CD14-positive monocyte (primary cell): ENCODE measurements at regions not wholly inside any gene's neighbourhood (a gene's known extent, or its start where the extent isn't known, plus 50 kb on each side); places are given as distances from the start of the nearest gene placed in this dataset.

ENCODE experiments used
- DNase-seq, 3 donors: peaks; one replicate each; pipeline ENCODE4 v3.0.0-alpha.2; 2011 to 2022
- H2AFZ ChIP-seq: 2 replicates; pipeline ENCODE4 v1.6.0; 2012; ENCODE audit warnings: mild to moderate bottlenecking, low read depth, low read length, inconsistent platforms; ENCODE audit not compliant: insufficient read depth, poor library complexity, severe bottlenecking
- H3K27ac ChIP-seq, 2 donors: 1 replicate in 1 of 2; 2 replicates in 1 of 2; pipeline ENCODE4 v1.5.1; 2012 to 2013; ENCODE audit warnings: low read length in 2 of 2, control low read depth in 1 of 2, inconsistent platforms in 1 of 2, low read depth in 1 of 2, mild to moderate bottlenecking in 1 of 2
- H3K27me3 ChIP-seq, 2 donors: one replicate each; pipeline versions ENCODE4 v1.6.0 to v1.6.1; 2011 to 2013; ENCODE audit warnings: low read length in 2 of 2; ENCODE audit not compliant: control insufficient read depth in 2 of 2, insufficient read depth in 2 of 2
- H3K36me3 ChIP-seq, 2 donors: replicated peaks in 1 of 2; 1 replicate in 1 of 2; 2 replicates in 1 of 2; pipeline versions ENCODE4 v1.5.1 to v1.6.1; 2012 to 2013; ENCODE audit warnings: low read length in 2 of 2, control low read depth in 1 of 2, inconsistent platforms in 1 of 2, mild to moderate bottlenecking in 1 of 2; ENCODE audit not compliant: insufficient read depth in 2 of 2, control insufficient read depth in 1 of 2
- H3K4me1 ChIP-seq, 2 donors: 1 replicate in 1 of 2; 2 replicates in 1 of 2; pipeline versions ENCODE4 v1.5.1 to v1.6.1; 2012 to 2013; ENCODE audit warnings: low read length in 2 of 2, control low read depth in 1 of 2, inconsistent platforms in 1 of 2, mild to moderate bottlenecking in 1 of 2, moderate library complexity in 1 of 2; ENCODE audit not compliant: insufficient read depth in 2 of 2, control insufficient read depth in 1 of 2
- H3K4me2 ChIP-seq: replicated peaks from 2 replicates; pipeline ENCODE3; 2012; ENCODE audit warnings: low read length, moderate library complexity, mild to moderate bottlenecking; ENCODE audit not compliant: poor library complexity, severe bottlenecking; ENCODE audit errors: extremely low read depth
- H3K4me3 ChIP-seq, 3 experiments: fragments of 200-600 bp in 1 of 3; sonication (generic) in 1 of 3; replicated peaks in 1 of 3; 1 replicate in 2 of 3; 2 replicates in 1 of 3; pipeline ENCODE4 v1.5.1; 2011 to 2013; ENCODE audit warnings: low read length in 3 of 3, mild to moderate bottlenecking in 3 of 3, control low read depth in 2 of 3, low read depth in 2 of 3, inconsistent platforms in 1 of 3, moderate library complexity in 1 of 3
- H3K79me2 ChIP-seq: 2 replicates; pipeline ENCODE4 v1.6.0; 2012; ENCODE audit warnings: mild to moderate bottlenecking, control low read depth, inconsistent platforms, low read length, moderate library complexity; ENCODE audit not compliant: insufficient read depth
- H3K9ac ChIP-seq: 2 replicates; pipeline ENCODE4 v1.6.0; 2017; ENCODE audit warnings: low read length, mild to moderate bottlenecking; ENCODE audit not compliant: insufficient read depth, poor library complexity, severe bottlenecking
- H3K9me3 ChIP-seq, 2 donors: replicated peaks in 1 of 2; 1 replicate in 1 of 2; 2 replicates in 1 of 2; pipeline versions ENCODE4 v1.5.1 to v1.6.1; 2012 to 2013; ENCODE audit warnings: low read length in 2 of 2, control low read depth in 1 of 2; ENCODE audit not compliant: control insufficient read depth in 1 of 2, insufficient read depth in 1 of 2
- H4K20me1 ChIP-seq: 2 replicates; pipeline ENCODE4 v1.6.0; 2012; ENCODE audit warnings: mild to moderate bottlenecking, low read length, control low read depth, moderate library complexity; ENCODE audit not compliant: insufficient read depth
- H3K27ac Mint-ChIP-seq, 7 donors: one replicate each; pipeline ENCODE4 v1.8.0; 2020; ENCODE audit warnings: mild to moderate bottlenecking in 7 of 7, mixed read lengths in 7 of 7, moderate library complexity in 6 of 7, inconsistent platforms in 2 of 7
- H3K27me3 Mint-ChIP-seq, 3 donors: one replicate each; pipeline ENCODE4 v1.8.0; 2021 to 2022; ENCODE audit warnings: low read depth in 3 of 3, mild to moderate bottlenecking in 3 of 3, mixed read lengths in 3 of 3, moderate library complexity in 3 of 3, inconsistent platforms in 1 of 3
- H3K36me3 Mint-ChIP-seq, 2 donors: one replicate each; pipeline ENCODE4 v1.8.0; 2020; ENCODE audit warnings: mixed read lengths in 2 of 2, inconsistent platforms in 1 of 2, mild to moderate bottlenecking in 1 of 2
- H3K4me1 Mint-ChIP-seq: one replicate; pipeline ENCODE4 v1.8.0; 2020; ENCODE audit warnings: mild to moderate bottlenecking, mixed read lengths
- H3K4me3 Mint-ChIP-seq, 2 donors: one replicate each; pipeline ENCODE4 v1.8.0; 2020; ENCODE audit warnings: mild to moderate bottlenecking in 2 of 2, mixed read lengths in 2 of 2, moderate library complexity in 1 of 2
- H3K9me3 Mint-ChIP-seq, 7 donors: one replicate each; pipeline ENCODE4 v1.8.0; 2020 to 2022; ENCODE audit warnings: mixed read lengths in 7 of 7, mild to moderate bottlenecking in 6 of 7, moderate library complexity in 6 of 7, inconsistent platforms in 2 of 7
- WGBS: methylation state at CpG from one replicate; pipeline ENCODE4 v1.1.5; 2013; ENCODE audit warnings: missing lambda C conversion rate; ENCODE audit not compliant: insufficient coverage; 5-methylcytosine and 5-hydroxymethylcytosine counted together
- intact Hi-C, 2 donors: fragments of 100-400 bp; cut with micrococcal nuclease; formaldehyde crosslinking; loops; one replicate each; pipeline versions ENCODE4 v1.15.0 to v1.15.1; 2023
- TF ChIP-seq, protein P1 (sequence below): fragments of 200-600 bp; IDR thresholded peaks from one replicate; pipeline ENCODE4 v1.8.0; 2022; ENCODE audit warnings: antibody characterized with exemption, mild to moderate bottlenecking

- no peak for DNase-seq
- Histone ChIP-seq H3K9me3 (no peaks in the 10 kb centered on the region), H2AFZ (no peak overlapping the region), H3K79me2 (no peaks in the 10 kb centered on the region), H3K27ac (no peak overlapping the region), H3K36me3 (no peaks in the 10 kb centered on the region), H3K4me1 (no peaks in the 10 kb centered on the region), H3K4me3 (no peak overlapping the region), H3K27me3 (peaks cover 0 to 5% of the 10 kb centered on the region in 2 donors), H3K9ac (no peak overlapping the region), H4K20me1 (no peaks in the 10 kb centered on the region), H3K4me2 (no peak overlapping the region)
- 89% methylated on average over 1 of the region's 2 CpGs for WGBS
- TF ChIP-seq, protein P1, sequence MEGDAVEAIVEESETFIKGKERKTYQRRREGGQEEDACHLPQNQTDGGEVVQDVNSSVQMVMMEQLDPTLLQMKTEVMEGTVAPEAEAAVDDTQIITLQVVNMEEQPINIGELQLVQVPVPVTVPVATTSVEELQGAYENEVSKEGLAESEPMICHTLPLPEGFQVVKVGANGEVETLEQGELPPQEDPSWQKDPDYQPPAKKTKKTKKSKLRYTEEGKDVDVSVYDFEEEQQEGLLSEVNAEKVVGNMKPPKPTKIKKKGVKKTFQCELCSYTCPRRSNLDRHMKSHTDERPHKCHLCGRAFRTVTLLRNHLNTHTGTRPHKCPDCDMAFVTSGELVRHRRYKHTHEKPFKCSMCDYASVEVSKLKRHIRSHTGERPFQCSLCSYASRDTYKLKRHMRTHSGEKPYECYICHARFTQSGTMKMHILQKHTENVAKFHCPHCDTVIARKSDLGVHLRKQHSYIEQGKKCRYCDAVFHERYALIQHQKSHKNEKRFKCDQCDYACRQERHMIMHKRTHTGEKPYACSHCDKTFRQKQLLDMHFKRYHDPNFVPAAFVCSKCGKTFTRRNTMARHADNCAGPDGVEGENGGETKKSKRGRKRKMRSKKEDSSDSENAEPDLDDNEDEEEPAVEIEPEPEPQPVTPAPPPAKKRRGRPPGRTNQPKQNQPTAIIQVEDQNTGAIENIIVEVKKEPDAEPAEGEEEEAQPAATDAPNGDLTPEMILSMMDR: no peak
- no peak overlapping the region for H3K4me3 Mint-ChIP-seq
- H3K4me1 Mint-ChIP-seq: peaks cover 2% of the 10 kb centered on the region
- peaks cover 0 to 4% (median 0%) of the 10 kb centered on the region in 7 donors for H3K9me3 Mint-ChIP-seq
- no peaks in the 10 kb centered on the region for H3K36me3 Mint-ChIP-seq
- H3K27me3 Mint-ChIP-seq: peaks cover 0 to 11% (median 4%) of the 10 kb centered on the region in 3 donors
- no peak overlapping the region for H3K27ac Mint-ChIP-seq
- intact Hi-C loops: no loop called here
These were observed 182.6 kb upstream of the C9orf72 start for GRCh38 chr9:27755846-27756245.

DNA sequence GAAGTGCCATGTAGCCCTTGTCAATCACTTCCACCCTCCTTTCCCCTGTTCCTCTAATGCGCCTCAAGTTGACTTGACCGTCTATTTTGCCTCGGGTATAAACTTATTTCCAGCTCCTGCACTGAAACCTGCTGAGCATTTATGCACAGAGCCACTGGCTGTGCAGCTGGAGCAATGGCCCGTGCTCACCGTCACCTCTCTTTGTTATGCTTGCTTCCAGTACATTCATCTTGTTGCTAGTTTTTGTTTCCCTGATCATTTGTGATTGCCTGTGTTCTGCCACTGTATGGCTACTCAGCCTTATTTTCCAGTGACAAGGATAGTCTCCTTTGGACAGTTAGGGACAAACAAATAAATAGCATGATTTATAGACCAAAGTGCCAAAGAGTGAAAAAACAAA, 183.1 kb upstream of the C9orf72 start:
- no peak overlapping the region for H3K4me2 ChIP-seq
- intact Hi-C loops: no loop called here
- H3K36me3 ChIP-seq: no peaks in the 10 kb centered on the region
- no peaks in the 10 kb centered on the region for H3K9me3 ChIP-seq
- no peak overlapping the region for H3K9ac ChIP-seq
- WGBS: 92% methylated on average over 5 of the region's 5 CpGs
- DNase-seq: no peak
- no peaks in the 10 kb centered on the region for H4K20me1 ChIP-seq
- H3K27me3 ChIP-seq: peaks cover 0 to 5% of the 10 kb centered on the region in 2 donors
- H3K4me1 ChIP-seq: no peaks in the 10 kb centered on the region
- H3K27ac Mint-ChIP-seq: no peak overlapping the region
- TF ChIP-seq, protein P1: no peak
- H3K4me3 Mint-ChIP-seq: no peak overlapping the region
- peaks cover 0 to 5% (median 2%) of the 10 kb centered on the region in 7 donors for H3K9me3 Mint-ChIP-seq
- H3K36me3 Mint-ChIP-seq: no peaks in the 10 kb centered on the region
- peaks cover 0 to 11% (median 4%) of the 10 kb centered on the region in 3 donors for H3K27me3 Mint-ChIP-seq
- no peak overlapping the region for H2AFZ ChIP-seq
- H3K79me2 ChIP-seq: no peaks in the 10 kb centered on the region
- peaks cover 2% of the 10 kb centered on the region for H3K4me1 Mint-ChIP-seq
- H3K4me3 ChIP-seq: no peak overlapping the region
- no peak overlapping the region for H3K27ac ChIP-seq
